ENCODE measurements at regions not wholly inside any gene's neighbourhood (a gene's known extent, or its start where the extent isn't known, plus 50 kb on each side); places are given as distances from the start of the nearest gene placed in this dataset.
"Not testable (repeated sequence)": the region's sequence is repeated elsewhere in the genome, so short reads cannot be mapped to it uniquely, and the experiment has no call there.

DNA sequence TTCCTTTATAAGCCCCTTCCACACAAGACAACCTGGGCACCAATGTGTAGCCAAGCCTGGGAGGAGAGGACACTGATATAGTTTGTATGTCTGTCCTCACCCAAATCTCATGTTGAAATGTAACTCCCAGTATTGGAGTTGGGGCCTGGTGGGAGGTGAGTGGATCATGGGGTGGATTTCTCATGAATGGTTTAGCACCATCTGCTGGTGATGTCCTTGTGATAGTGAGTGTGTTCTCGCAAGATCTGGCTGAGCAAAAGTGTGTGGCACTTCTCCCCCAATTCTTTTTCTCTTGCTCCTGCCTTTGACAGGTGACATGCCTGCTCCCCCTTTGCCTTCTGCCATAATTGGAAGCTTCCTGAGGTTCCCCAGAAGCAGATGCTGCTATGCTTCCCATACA is 135.8 kb downstream of the USP31 start:
- DNase-seq (ENCODE audit: extremely low spot score, insufficient read length, low read depth) (no peak), FAIRE-seq (peak; percentile 72)

DNA sequence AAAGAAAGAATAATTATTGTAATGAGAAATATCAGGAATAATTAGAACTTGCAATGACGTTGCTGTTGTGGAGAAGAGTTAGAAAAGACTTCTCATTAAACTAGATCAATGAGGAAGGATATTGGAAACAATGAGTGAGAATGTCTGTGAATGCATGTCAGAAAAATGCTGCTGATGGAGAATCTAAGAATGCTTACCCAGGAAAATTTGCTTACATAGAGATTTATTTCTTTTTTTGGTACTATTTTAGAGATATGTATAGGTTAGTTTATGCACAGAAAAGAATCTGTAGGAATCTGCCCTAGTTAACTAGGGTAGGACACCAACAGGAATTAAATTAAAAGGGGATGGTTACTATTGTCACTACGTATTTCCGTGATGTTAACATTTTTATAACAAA is 140.2 kb downstream of the USP31 start:
- no peak for FAIRE-seq
- no peak for DNase-seq (ENCODE audit: extremely low spot score, insufficient read length, low read depth)

DNA sequence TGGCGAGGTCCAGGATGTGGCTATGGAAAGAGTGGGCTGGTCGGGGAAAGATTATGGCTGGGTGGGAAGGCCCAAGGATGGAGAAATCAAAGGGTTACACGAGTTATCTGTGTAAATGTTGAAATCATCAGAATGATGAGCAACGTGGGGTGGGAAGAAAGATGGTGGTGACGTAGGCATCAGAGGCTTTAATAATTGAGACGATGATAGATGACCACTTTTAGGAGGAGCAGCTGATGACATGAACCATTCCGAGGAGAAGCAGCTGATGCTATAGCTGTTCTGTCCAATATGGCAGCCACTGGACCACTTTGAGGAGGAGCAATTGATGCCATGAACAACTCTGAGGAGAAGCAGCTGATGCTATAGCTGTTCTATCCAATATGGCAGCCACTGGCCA is 141.2 kb downstream of the USP31 start:
- FAIRE-seq (no peak), DNase-seq (ENCODE audit: extremely low spot score, insufficient read length, low read depth) (no peak)

DNA sequence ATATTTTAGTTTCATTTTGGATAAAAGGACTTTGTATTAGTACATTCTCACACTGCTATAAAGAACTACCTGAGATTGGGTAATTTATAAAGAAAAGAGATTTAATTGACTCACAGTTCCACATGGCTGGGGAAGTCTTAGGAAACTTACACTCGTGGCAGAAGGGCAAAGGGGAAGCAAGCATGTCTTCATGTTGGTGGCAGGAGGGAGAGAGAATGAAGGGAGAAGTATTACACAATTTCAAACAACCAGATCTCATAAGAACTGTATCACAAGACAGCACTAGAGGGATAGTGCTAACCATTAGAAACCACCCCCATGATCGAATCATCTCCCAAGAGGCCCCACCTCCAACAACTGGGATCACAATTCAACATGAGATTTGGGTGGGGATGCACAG is 142.9 kb downstream of the USP31 start:
- DNase-seq (ENCODE audit: extremely low spot score, insufficient read length, low read depth): no peak
- FAIRE-seq: no peak

DNA sequence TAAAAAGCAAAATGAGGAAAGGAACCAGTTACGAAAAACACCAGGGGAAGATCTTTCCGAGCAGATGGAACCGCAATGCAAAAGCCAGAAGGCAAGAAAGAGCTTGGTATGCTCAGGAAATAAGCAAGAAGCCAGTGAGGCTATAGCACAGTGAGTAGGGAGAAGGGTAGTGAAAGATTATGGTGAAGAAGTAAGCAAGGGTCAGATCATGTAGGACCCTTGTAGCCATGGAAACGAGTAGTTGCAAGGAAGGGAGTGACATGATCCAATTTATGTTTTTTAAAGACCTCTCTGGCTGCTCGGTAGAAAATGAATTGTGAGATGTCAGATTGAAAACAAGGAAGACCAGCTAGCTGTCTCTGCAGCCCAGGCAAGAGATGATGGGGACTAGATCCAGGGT is 143.3 kb downstream of the USP31 start:
- FAIRE-seq (no peak), DNase-seq (ENCODE audit: extremely low spot score, insufficient read length, low read depth) (no peak)

DNA sequence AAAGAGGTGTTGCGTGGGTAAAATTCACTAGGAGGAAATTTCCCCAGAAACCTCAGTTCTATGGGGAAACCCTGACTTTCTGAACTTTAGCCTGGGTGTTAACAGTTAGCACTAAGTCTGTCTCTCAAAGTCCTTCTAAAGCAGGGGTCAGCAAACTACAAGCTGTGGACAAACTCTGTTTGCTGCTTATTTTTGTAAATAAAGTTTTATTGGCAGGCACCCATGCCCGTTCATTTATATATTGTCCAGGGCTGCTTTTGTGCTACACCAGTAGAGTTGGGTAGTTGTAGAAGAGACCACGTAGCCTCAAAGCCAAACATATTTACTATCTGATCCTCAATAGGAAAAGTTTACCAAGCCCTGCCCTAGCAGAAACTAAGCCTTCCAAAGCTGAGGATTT is 159.7 kb downstream of the USP31 start:
- DNase-seq (ENCODE audit: extremely low spot score, insufficient read length, low read depth) (no peak), FAIRE-seq (no peak)

DNA sequence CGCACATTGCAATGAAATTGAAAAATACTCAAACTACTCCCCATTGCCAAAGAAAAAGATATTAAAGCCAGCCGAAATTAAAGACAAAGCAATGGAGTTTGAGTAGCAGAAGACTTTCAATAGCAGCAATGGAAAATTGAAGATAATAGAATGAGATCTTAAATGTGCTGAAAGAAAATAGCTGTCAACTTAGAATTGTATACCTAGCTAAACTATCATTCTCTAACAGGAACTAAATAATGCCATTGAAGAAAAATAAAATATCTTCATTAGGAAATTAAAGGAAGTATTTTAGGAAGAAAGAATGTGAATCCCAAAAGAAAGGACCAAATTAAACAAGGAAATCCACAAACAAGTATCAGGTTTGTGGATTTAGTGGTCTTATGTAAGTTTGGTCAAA is 165.6 kb downstream of the USP31 start:
- DNase-seq (ENCODE audit: extremely low spot score, insufficient read length, low read depth) (no peak), FAIRE-seq (no peak)

DNA sequence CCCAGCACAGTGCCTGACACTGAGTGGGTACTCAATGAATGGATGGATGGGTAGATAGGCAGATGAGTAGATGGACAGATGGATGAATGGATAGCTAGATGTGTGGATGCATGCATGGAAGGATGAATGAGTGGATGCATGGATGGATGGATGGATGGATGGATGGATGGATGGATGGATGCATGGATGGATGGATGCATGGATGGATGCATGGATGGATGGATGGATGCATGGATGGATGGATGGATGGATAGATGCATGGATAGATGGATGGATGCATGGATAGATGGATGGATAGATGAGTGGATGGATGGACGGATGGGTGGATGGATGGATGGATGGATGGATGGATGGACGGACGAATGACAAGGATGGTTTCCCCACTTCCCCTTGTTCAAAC is 166.6 kb downstream of the HS3ST2 start:
- not testable (repeated sequence) for FAIRE-seq; DNase-seq (ENCODE audit: extremely low spot score, insufficient read length, low read depth)

DNA sequence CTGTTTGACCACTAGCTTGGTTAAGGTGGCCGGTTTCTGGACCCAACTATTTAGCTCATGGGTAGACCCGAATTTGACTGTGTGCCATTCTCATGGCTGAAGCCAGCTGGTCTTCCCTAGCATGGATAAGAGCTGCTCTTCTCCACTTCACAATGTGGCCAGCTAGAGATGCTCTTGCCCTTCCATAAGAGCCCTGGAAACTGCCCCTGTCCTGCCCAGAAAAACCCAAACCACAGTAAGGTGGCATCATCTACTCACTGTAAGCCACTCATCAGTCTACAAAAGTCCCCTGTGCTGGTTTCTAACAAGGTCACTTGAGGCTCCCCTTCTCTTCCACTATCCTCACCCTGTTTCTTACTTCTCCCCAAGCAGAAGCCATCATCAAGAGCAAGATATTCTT is 165.1 kb downstream of the HS3ST2 start:
- no peak for DNase-seq (ENCODE audit: extremely low spot score, insufficient read length, low read depth)
- no peak for FAIRE-seq

DNA sequence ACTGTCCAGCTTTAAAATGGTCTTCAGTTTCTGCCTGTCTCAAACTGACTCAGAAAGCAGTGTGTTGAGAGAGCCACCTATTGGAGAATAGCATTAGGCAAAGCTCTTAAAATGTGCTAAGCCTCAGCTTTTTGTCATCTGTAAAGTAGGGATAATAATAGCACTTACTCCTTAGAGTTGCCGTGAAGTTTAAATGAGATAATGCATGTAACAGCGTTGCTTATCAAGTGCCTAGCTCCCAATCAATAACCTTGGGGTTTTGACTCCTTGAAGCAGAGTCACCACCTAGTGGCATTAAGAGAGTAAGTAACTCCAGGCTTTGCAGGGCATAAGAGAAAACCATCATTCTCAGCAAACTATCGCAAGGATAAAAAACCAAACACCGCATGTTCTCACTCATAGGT is 163.3 kb downstream of the HS3ST2 start:
- DNase-seq (ENCODE audit: extremely low spot score, insufficient read length, low read depth) (no peak), FAIRE-seq (peak; percentile 12)

DNA sequence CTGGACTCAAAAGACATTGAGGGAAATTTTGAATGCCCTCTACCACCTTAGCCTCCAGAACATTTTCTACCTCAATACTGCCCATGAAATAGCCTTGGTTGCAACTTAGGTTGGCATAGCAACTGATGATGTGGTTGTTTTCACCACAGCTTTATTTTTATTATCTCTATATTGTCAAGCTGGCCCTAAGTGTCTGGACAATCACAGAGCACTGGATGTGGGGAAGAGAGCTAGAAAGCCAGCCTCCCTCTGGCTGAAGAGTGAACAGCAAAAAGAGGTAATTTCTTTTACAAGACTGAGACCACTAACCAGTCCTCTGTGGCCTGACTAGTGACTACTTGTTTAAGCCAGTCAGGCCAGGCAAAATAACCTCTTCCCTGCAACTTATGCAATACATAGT is 159.6 kb downstream of the HS3ST2 start:
- FAIRE-seq: no peak

DNA sequence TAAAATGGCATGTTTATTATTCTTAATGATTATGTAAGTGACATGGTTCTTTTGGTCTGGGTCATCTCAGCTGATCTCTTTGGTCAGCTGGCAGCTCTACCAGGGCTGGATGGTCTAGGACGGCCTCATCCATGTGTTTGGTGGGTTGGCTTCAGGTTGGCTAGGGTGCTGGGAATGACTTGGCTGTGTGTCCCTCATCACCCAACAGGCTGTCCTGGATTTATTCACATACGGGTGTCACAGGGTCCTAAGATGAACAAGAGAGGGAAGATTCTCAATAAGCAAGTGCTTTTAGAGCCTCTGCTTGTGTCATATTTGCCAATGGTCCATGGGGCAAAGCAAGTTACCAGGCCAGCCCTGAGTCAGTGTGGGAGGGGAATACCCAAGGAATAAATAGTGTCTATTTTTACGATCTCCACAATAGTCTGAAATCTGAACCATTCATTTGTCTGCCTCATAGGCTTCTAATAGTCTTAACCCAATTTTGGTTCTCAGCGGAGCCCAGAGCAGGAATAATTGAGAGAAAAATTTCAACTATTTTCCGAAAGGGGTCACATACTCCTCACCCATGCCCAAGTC is 157.5 kb downstream of the HS3ST2 start:
- DNase-seq (ENCODE audit: extremely low spot score, insufficient read length, low read depth) (no peak), FAIRE-seq (no peak)

More for the DNA sequence above, 159.6 kb downstream of the HS3ST2 start:
- no peak for DNase-seq (ENCODE audit: extremely low spot score, insufficient read length, low read depth)

DNA sequence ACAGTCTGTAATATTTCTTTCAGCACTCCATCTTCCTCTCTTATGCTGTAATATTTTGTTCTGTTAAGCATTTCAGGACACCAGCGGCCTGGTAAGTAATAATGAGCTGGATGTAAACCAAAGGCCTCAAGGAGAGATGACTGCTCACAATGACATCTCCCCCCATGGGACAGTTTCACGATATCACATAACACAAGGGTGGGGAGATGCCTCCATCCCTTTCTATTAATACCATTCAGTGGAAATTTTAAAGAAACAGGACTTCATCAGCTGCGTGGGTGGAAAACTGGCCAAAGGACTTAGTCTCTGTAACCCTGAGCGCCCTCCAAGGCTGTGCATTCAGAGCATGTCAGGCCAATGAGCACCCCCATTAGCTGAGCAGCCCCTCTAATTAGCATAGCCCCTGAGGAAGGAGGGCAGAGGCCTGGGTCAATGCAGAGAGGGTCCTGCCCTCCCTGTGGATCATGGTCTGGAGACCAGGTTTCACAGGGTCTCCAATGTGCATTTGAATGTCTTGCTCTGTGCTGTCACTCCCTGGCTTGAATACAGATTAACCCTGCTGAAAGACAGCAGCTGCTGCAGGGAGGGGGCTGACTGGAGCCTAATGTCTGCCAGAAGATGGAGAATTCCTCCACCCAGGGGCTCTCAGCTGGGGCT is 156.4 kb downstream of the HS3ST2 start:
- DNase-seq (ENCODE audit: extremely low spot score, insufficient read length, low read depth) (no peak), FAIRE-seq (no peak)

DNA sequence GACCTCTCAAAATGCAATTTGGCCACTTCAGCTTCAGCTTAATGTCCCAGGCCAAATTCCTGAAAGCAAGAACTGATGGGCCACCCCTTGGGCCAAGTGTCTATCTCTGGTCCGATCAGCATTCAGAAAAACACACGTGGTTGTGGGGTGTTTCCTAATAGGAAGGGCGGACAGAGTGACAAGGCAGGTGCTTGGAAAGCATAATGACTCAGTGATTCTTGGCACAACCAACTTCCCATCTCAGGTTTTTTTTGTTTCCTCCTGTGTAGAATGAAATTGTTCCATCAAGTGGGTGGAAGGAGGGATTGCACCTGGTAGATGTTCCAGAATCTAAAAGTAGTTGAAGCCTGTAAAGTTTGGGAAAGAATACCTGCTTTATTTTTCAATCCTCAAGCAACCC is 155.6 kb downstream of the HS3ST2 start:
- no peak for FAIRE-seq
- DNase-seq (ENCODE audit: extremely low spot score, insufficient read length, low read depth): no peak

DNA sequence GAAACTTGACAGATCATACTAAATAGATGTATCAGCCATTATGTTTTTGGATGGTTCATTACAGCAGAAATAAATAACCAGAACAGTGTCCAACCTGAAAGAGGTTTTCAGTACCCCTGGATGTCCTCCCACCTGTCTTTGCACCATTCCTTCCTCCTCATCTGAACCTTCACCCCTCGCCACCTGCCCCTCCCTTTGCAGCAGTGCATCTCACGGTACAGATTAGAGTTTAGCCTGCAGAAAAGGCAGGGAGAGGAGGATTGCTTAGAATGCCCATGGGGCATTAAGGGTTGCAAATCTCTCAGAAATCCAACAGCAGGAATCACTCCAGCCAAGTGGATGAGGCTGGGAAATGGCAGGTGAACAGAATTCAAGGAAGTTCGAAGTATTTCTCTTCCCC is 155.0 kb downstream of the HS3ST2 start:
- no peak for DNase-seq (ENCODE audit: extremely low spot score, insufficient read length, low read depth)

DNA sequence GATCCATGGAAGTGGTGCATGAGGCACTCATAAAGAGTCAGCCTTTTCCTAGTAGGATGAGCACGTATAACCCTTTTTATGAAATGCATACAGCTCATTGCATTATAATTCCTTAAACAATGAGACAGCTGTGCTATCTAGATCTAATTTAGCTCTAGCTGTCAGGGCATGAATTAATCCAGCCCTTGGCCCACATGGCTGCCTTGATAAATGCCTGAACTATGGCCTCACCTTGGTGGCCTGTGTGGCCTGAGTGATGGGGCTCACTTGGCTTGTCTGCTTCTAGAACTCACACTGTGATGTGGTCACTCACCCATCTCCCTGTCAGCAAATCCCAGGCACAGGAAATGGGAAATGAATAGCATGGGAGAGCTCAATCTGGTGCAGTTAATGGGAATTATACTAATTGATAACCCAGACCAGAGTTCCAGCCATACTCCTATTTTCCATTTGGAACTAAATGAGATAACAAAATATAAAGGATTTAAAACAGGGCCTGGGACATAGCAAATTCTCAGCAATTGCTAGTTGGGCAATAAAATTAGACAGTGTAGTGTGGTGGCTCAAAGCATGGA is 153.6 kb downstream of the HS3ST2 start:
- DNase-seq (ENCODE audit: extremely low spot score, insufficient read length, low read depth): no peak
- no peak for FAIRE-seq

More for the DNA sequence above, 155.0 kb downstream of the HS3ST2 start:
- FAIRE-seq: no peak
